Erythroblast (primary cell): ENCODE measurements at regions not wholly inside any gene's neighbourhood (a gene's known extent, or its start where the extent isn't known, plus 50 kb on each side); places are given as distances from the start of the nearest gene placed in this dataset.

ENCODE experiments used
- GATA1 ChIP-seq: IDR thresholded peaks from 2 replicates; pipeline ENCODE4 v1.6.1; 2011; ENCODE audit warnings: low read depth, mild to moderate bottlenecking, control low read depth, low read length, moderate library complexity
- POLR2A ChIP-seq: IDR thresholded peaks from 2 replicates; pipeline ENCODE4 v1.6.1; 2011; ENCODE audit warnings: mild to moderate bottlenecking, low read length

- TF ChIP-seq POLR2A (no peak), GATA1 (no peak)
These were observed 50.1 kb upstream of the ADRB2 start for GRCh38 chr5:148776261-148776660.
